SK-N-SH (cell line): ENCODE measurements at regions not wholly inside any gene's neighbourhood (a gene's known extent, or its start where the extent isn't known, plus 50 kb on each side); places are given as distances from the start of the nearest gene placed in this dataset.

ENCODE experiments used
- CTCF ChIA-PET: fragments of 300-600, 350-600 bp; formaldehyde crosslinking; extraction: SDS; loops from one replicate; lab custom pipeline; 2021; lab: Yijun Ruan, JAX
- POLR2A ChIA-PET: fragments of 350-600 bp; sonication (Branson Sonifier 250); formaldehyde crosslinking; extraction: SDS; loops from one replicate; lab custom pipeline; 2020; ENCODE audit warnings: antibody characterized with exemption, inconsistent platforms; lab: Yijun Ruan, JAX
- DNase-seq: peaks from one replicate; pipeline ENCODE4 v3.0.0; 2012
- H2AFZ ChIP-seq: fragments of 200-600 bp; sonication (generic); 2 replicates; pipeline ENCODE4 v1.8.1; 2016; ENCODE audit warnings: antibody characterized with exemption, mild to moderate bottlenecking, low read depth
- H3F3A ChIP-seq: fragments of 200-600 bp; sonication (generic); replicated peaks from 2 replicates; pipeline ENCODE3; 2016; ENCODE audit warnings: antibody characterized with exemption, mild to moderate bottlenecking; ENCODE audit not compliant: insufficient read depth
- H3K27ac ChIP-seq, 2 experiments: fragments of 200-500 bp in 1 of 2; fragments of 200-600 bp in 1 of 2; sonication (Bioruptor generic) in 1 of 2; sonication (generic), shearing (Covaris generic) in 1 of 2; 2 replicates each; pipeline versions ENCODE4 v1.5.1 to v1.6.1; 2014 to 2016; ENCODE audit warnings: low read depth in 2 of 2, inconsistent platforms in 1 of 2, low read length in 1 of 2, mild to moderate bottlenecking in 1 of 2, mixed read lengths in 1 of 2
- H3K27me3 ChIP-seq: fragments of 200-600 bp; sonication (generic), shearing (Covaris generic); 2 replicates; pipeline ENCODE4 v1.6.1; 2016; ENCODE audit warnings: mixed run types; ENCODE audit not compliant: insufficient read depth
- H3K36me3 ChIP-seq, 2 experiments: fragments of 200-500 bp in 1 of 2; fragments of 200-600 bp in 1 of 2; sonication (Bioruptor generic) in 1 of 2; sonication (generic) in 1 of 2; replicated peaks in 1 of 2; 2 replicates each; pipeline versions ENCODE3 to v1.5.1; 2014 to 2016; ENCODE audit warnings: low read length in 1 of 2, mild to moderate bottlenecking in 1 of 2; ENCODE audit not compliant: insufficient read depth in 2 of 2, control insufficient read depth in 1 of 2
- H3K4me1 ChIP-seq, 2 experiments: fragments of 200-500 bp in 1 of 2; fragments of 200-600 bp in 1 of 2; sonication (Bioruptor generic) in 1 of 2; sonication (generic), shearing (Covaris generic) in 1 of 2; 2 replicates each; pipeline versions ENCODE4 v1.5.1 to v1.6.1; 2014 to 2016; ENCODE audit warnings: low read depth in 1 of 2, low read length in 1 of 2, mixed run types in 1 of 2; ENCODE audit not compliant: insufficient read depth in 2 of 2, control insufficient read depth in 1 of 2
- H3K4me2 ChIP-seq: fragments of 200-600 bp; sonication (generic), shearing (Covaris generic); 2 replicates; pipeline ENCODE4 v1.6.1; 2017; ENCODE audit warnings: mixed run types
- H3K4me3 ChIP-seq, 2 experiments: fragments of 200-500 bp in 1 of 2; fragments of 200-600 bp in 1 of 2; sonication (Bioruptor generic) in 1 of 2; sonication (generic), shearing (Covaris generic) in 1 of 2; 2 replicates each; pipeline versions ENCODE4 v1.5.1 to v1.8.1; 2014 to 2016; ENCODE audit warnings: low read depth in 2 of 2, inconsistent platforms in 1 of 2, low read length in 1 of 2, mild to moderate bottlenecking in 1 of 2, mixed read lengths in 1 of 2, moderate library complexity in 1 of 2
- H3K79me2 ChIP-seq: fragments of 200-600 bp; sonication (generic); 2 replicates; pipeline ENCODE4 v1.8.1; 2017; ENCODE audit warnings: mild to moderate bottlenecking; ENCODE audit not compliant: insufficient read depth
- H3K9ac ChIP-seq: fragments of 200-600 bp; sonication (generic); 2 replicates; pipeline ENCODE4 v1.6.1; 2017; ENCODE audit warnings: mixed run types
- H3K9me2 ChIP-seq: fragments of 200-600 bp; sonication (generic); 2 replicates; pipeline ENCODE4 v1.6.1; 2017; ENCODE audit warnings: mixed run types
- H3K9me3 ChIP-seq: fragments of 200-600 bp; sonication (generic); 2 replicates; pipeline ENCODE4 v1.6.1; 2017; ENCODE audit warnings: mixed run types, mild to moderate bottlenecking, moderate library complexity
- H4K20me1 ChIP-seq: fragments of 200-600 bp; sonication (generic); 2 replicates; pipeline ENCODE4 v1.6.1; 2017; ENCODE audit warnings: mild to moderate bottlenecking, mixed run types; ENCODE audit not compliant: insufficient read depth
- CHD2 ChIP-seq: fragments of 150-350 bp; IDR thresholded peaks from 2 replicates; pipeline ENCODE4 v1.6.1; 2018; ENCODE audit warnings: low read length; ENCODE audit not compliant: partially characterized antibody
- EP300 ChIP-seq, 2 experiments: IDR thresholded peaks; 2 replicates each; pipeline versions ENCODE4 v1.4.0 to v1.6.1; 2012; ENCODE audit warnings: borderline replicate concordance in 1 of 2, low read depth in 1 of 2, low read length in 1 of 2
- FOSL2 ChIP-seq: IDR thresholded peaks from 2 replicates; pipeline ENCODE4 v1.4.0; 2012; ENCODE audit warnings: low read depth, mild to moderate bottlenecking, moderate library complexity, borderline replicate concordance
- FOXJ3 ChIP-seq: sonication (generic); formaldehyde crosslinking; IDR thresholded peaks from 2 replicates; pipeline ENCODE4 v1.5.1; 2020; ENCODE audit warnings: mild to moderate bottlenecking, missing genetic modification reagents
- FOXM1 ChIP-seq: IDR thresholded peaks from 2 replicates; pipeline ENCODE4 v1.4.0; 2012; ENCODE audit warnings: low read depth, mild to moderate bottlenecking
- GABPA ChIP-seq: IDR thresholded peaks from 2 replicates; pipeline ENCODE4 v1.4.0; 2012; ENCODE audit warnings: low read depth, mild to moderate bottlenecking
- GATA2 ChIP-seq: sonication (generic); formaldehyde crosslinking; IDR thresholded peaks from 2 replicates; pipeline ENCODE4 v1.5.0; 2020; ENCODE audit warnings: mild to moderate bottlenecking, missing genetic modification reagents
- IRF3 ChIP-seq: fragments of 150-350 bp; IDR thresholded peaks from 2 replicates; pipeline ENCODE4 v1.6.1; 2016; ENCODE audit warnings: mild to moderate bottlenecking, low read depth, low read length
- MEF2A ChIP-seq: IDR thresholded peaks from 2 replicates; pipeline ENCODE4 v1.4.0; 2012; ENCODE audit warnings: low read depth, borderline replicate concordance
- NRF1 ChIP-seq: IDR thresholded peaks from 2 replicates; pipeline ENCODE4 v1.6.1; 2012; ENCODE audit warnings: low read depth, mild to moderate bottlenecking, low read length
- POLR2AphosphoS5 ChIP-seq: IDR thresholded peaks from 2 replicates; pipeline ENCODE4 v1.6.1; 2012; ENCODE audit warnings: low read depth, low read length
- RAD21 ChIP-seq: IDR thresholded peaks from 2 replicates; pipeline ENCODE4 v1.6.1; 2012; ENCODE audit warnings: mild to moderate bottlenecking, low read length
- RCOR1 ChIP-seq: fragments of 150-350 bp; IDR thresholded peaks from 2 replicates; pipeline ENCODE4 v1.6.1; 2017; ENCODE audit warnings: antibody characterized with exemption, low read length
- SIN3A ChIP-seq: IDR thresholded peaks from 2 replicates; pipeline ENCODE4 v1.6.1; 2012; ENCODE audit warnings: low read depth, mild to moderate bottlenecking, low read length, moderate library complexity, borderline replicate concordance
- SMC3 ChIP-seq: IDR thresholded peaks from 2 replicates; pipeline ENCODE4 v1.6.1; 2012; ENCODE audit warnings: low read depth, low read length, improper control_type of control experiment
- TAF1 ChIP-seq: IDR thresholded peaks from 2 replicates; pipeline ENCODE4 v1.6.1; 2012; ENCODE audit warnings: low read depth, mild to moderate bottlenecking, low read length, moderate library complexity, borderline replicate concordance
- TCF12 ChIP-seq: IDR thresholded peaks from 2 replicates; pipeline ENCODE4 v1.4.0; 2012
- TEAD4 ChIP-seq: IDR thresholded peaks from 2 replicates; pipeline ENCODE4 v1.4.0; 2012; ENCODE audit warnings: mild to moderate bottlenecking, borderline replicate concordance; ENCODE audit not compliant: insufficient read depth
- YY1 ChIP-seq: IDR thresholded peaks from 2 replicates; pipeline ENCODE4 v1.4.0; 2012; ENCODE audit warnings: low read depth, mild to moderate bottlenecking
- ZBTB33 ChIP-seq: IDR thresholded peaks from 2 replicates; pipeline ENCODE4 v1.4.0; 2012; ENCODE audit warnings: low read depth, borderline replicate concordance
- WGBS: methylation state at CpG from one replicate; pipeline ENCODE4 v1.1.6; 2017; ENCODE audit warnings: low lambda C conversion rate; 5-methylcytosine and 5-hydroxymethylcytosine counted together
- TF ChIP-seq, protein P1 (sequence below): IDR thresholded peaks from 2 replicates; pipeline ENCODE4 v1.4.0; 2012; ENCODE audit warnings: low read depth
- TF ChIP-seq, protein P2 (sequence below): fragments of 200-600 bp; sonication (generic); IDR thresholded peaks from 2 replicates; pipeline ENCODE4 v1.6.1; 2017; ENCODE audit warnings: antibody characterized with exemption, mild to moderate bottlenecking, moderate library complexity

GRCh38 chr1:36609241-36610027 is 126.7 kb upstream of the CSF3R start:
- no peak overlapping the region for H2AFZ ChIP-seq
- H3F3A ChIP-seq = no peaks in the 10 kb centered on the region
- no peak overlapping the region for H3K9ac ChIP-seq
- no peaks in the 10 kb centered on the region for H3K36me3 ChIP-seq
- peak overlapping the region in 1 of 2 experiments; percentile 55; a peak in 1 of 4 replicates for H3K4me3 ChIP-seq
- ChIA-PET CTCF (interaction anchor here (0.6 to 3.6 kb wide), 50 partner anchors 10 to 825 kb away, joined by 3 to 33 read pairs (median 4); no protein-coding TSS in a partner anchor), POLR2A (no interaction called here)
- no peaks in the 10 kb centered on the region for H3K4me1 ChIP-seq
- DNase-seq = peak; percentile 81
- H3K9me2 ChIP-seq = no peaks in the 10 kb centered on the region
- no peak overlapping the region for H3K4me2 ChIP-seq
- no peak for TF ChIP-seq TCF12
- no peak for TF ChIP-seq YY1
- no peak for TF ChIP-seq FOXM1
- TF ChIP-seq, protein P1, sequence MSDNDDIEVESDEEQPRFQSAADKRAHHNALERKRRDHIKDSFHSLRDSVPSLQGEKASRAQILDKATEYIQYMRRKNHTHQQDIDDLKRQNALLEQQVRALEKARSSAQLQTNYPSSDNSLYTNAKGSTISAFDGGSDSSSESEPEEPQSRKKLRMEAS = no peak
- TF ChIP-seq MEF2A = no peak
- no peak for TF ChIP-seq EP300 (IDR thresholded peaks at IDR 0.05; ENCODE audit: borderline replicate concordance in 1 of 2, low read depth in 1 of 2, low read length in 1 of 2)
- TF ChIP-seq GABPA = no peak
- no peak for TF ChIP-seq ZBTB33
- TF ChIP-seq RCOR1 = no peak
- TF ChIP-seq SMC3 = peak; percentile 55
- TF ChIP-seq FOXJ3 (CRISPR knock-in tag) = no peak
- TF ChIP-seq IRF3 = no peak
- TF ChIP-seq RAD21 = peak; percentile 81
- TF ChIP-seq FOSL2 = no peak
- TF ChIP-seq, protein P2, sequence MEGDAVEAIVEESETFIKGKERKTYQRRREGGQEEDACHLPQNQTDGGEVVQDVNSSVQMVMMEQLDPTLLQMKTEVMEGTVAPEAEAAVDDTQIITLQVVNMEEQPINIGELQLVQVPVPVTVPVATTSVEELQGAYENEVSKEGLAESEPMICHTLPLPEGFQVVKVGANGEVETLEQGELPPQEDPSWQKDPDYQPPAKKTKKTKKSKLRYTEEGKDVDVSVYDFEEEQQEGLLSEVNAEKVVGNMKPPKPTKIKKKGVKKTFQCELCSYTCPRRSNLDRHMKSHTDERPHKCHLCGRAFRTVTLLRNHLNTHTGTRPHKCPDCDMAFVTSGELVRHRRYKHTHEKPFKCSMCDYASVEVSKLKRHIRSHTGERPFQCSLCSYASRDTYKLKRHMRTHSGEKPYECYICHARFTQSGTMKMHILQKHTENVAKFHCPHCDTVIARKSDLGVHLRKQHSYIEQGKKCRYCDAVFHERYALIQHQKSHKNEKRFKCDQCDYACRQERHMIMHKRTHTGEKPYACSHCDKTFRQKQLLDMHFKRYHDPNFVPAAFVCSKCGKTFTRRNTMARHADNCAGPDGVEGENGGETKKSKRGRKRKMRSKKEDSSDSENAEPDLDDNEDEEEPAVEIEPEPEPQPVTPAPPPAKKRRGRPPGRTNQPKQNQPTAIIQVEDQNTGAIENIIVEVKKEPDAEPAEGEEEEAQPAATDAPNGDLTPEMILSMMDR = peak; percentile 66
- TF ChIP-seq CHD2 = no peak
- TF ChIP-seq GATA2 = no peak
- TF ChIP-seq TEAD4 = no peak
- TF ChIP-seq TAF1 = no peak
- no peak for TF ChIP-seq POLR2AphosphoS5
- TF ChIP-seq NRF1 = no peak
- no peak for TF ChIP-seq SIN3A
- H3K27ac ChIP-seq = no peak overlapping the region
- no peaks in the 10 kb centered on the region for H4K20me1 ChIP-seq
- WGBS = 16% methylated on average over 6 of the region's 6 CpGs
- no peaks in the 10 kb centered on the region for H3K27me3 ChIP-seq
- H3K79me2 ChIP-seq = no peaks in the 10 kb centered on the region
- H3K9me3 ChIP-seq = no peaks in the 10 kb centered on the region
